IMR-90 (cell line): ENCODE measurements at regions not wholly inside any gene's neighbourhood (a gene's known extent, or its start where the extent isn't known, plus 50 kb on each side); places are given as distances from the start of the nearest gene placed in this dataset.

Experiments used
- ATAC-seq: fragments of 200-7000 bp; cut with Tn5 transposase; 2 replicates; pipeline ENCODE4 v1.9.1; 2020; ENCODE audit warnings: low read depth, mild to moderate bottlenecking, moderate library complexity
- BruUV-seq: library from RNA; stranded (reverse); fragments of 400-500 nt; replicated peaks from 2 replicates; lab custom pipeline; 2021; lab: Mats Ljungman, UMichigan
- CTCF ChIA-PET: fragments of 300-600 bp; formaldehyde crosslinking; extraction: SDS; loops from one replicate; lab custom pipeline; 2021; ENCODE audit warnings: antibody characterized with exemption; lab: Yijun Ruan, JAX
- POLR2A ChIA-PET: fragments of 300-600 bp; sonication (Branson Sonifier 250); formaldehyde crosslinking; loops from one replicate; lab custom pipeline; 2022; ENCODE audit warnings: antibody characterized with exemption; ENCODE audit not compliant: unreplicated experiment; lab: Charles Lee
- DNase-seq: peaks from one replicate; pipeline ENCODE4 v3.0.0; 2013
- H2AFZ ChIP-seq: replicated peaks from 2 replicates; pipeline ENCODE3; 2013; ENCODE audit warnings: low read length, mild to moderate bottlenecking; ENCODE audit not compliant: poor library complexity
- H2AK5ac ChIP-seq: 2 replicates; pipeline ENCODE4 v1.6.1; 2013; ENCODE audit warnings: low read depth, low read length, inconsistent platforms
- H2AK9ac ChIP-seq: replicated peaks from 2 replicates; pipeline ENCODE3; 2013; ENCODE audit warnings: mild to moderate bottlenecking, low read depth, low read length, moderate library complexity; ENCODE audit not compliant: poor library complexity
- H2BK120ac ChIP-seq: 2 replicates; pipeline ENCODE4 v1.6.1; 2013; ENCODE audit warnings: low read depth, low read length, inconsistent platforms
- H2BK15ac ChIP-seq: 3 replicates; pipeline ENCODE4 v1.6.1; 2013; ENCODE audit warnings: low read depth, low read length, inconsistent platforms
- H2BK20ac ChIP-seq: 2 replicates; pipeline ENCODE4 v1.6.1; 2013; ENCODE audit warnings: low read depth, mild to moderate bottlenecking, inconsistent platforms, low read length, moderate library complexity
- H2BK5ac ChIP-seq: 2 replicates; pipeline ENCODE4 v1.6.1; 2013; ENCODE audit warnings: mild to moderate bottlenecking, low read depth, low read length, inconsistent platforms; ENCODE audit not compliant: poor library complexity, severe bottlenecking
- H3K14ac ChIP-seq: replicated peaks from 2 replicates; pipeline ENCODE4 v1.6.1; 2013; ENCODE audit warnings: low read depth, low read length, inconsistent platforms
- H3K18ac ChIP-seq: 2 replicates; pipeline ENCODE4 v1.6.1; 2013; ENCODE audit warnings: low read depth, low read length, control low read depth
- H3K23ac ChIP-seq: 2 replicates; pipeline ENCODE4 v1.6.1; 2013; ENCODE audit warnings: low read depth, low read length, inconsistent platforms
- H3K27ac ChIP-seq: 2 replicates; pipeline ENCODE4 v1.5.1; 2013; ENCODE audit warnings: mild to moderate bottlenecking, control low read depth, low read length; ENCODE audit not compliant: insufficient read depth
- H3K27me3 ChIP-seq: 2 replicates; pipeline ENCODE4 v1.6.1; 2013; ENCODE audit warnings: low read length; ENCODE audit not compliant: control insufficient read depth, insufficient read depth
- H3K36me3 ChIP-seq: 2 replicates; pipeline ENCODE4 v1.6.1; 2013; ENCODE audit warnings: low read length, mixed read lengths; ENCODE audit not compliant: control insufficient read depth, insufficient read depth
- H3K4ac ChIP-seq: 2 replicates; pipeline ENCODE4 v1.6.1; 2013; ENCODE audit warnings: low read depth, low read length, inconsistent platforms
- H3K4me1 ChIP-seq: 2 replicates; pipeline ENCODE4 v1.6.1; 2013; ENCODE audit warnings: low read length, mixed read lengths; ENCODE audit not compliant: control insufficient read depth, insufficient read depth
- H3K4me2 ChIP-seq: 2 replicates; pipeline ENCODE4 v1.6.1; 2013; ENCODE audit warnings: low read depth, mild to moderate bottlenecking, control low read depth, low read length, moderate library complexity
- H3K4me3 ChIP-seq: 2 replicates; pipeline ENCODE4 v1.5.1; 2013; ENCODE audit warnings: low read depth, mild to moderate bottlenecking, control low read depth, low read length, moderate library complexity; ENCODE audit not compliant: insufficient read depth
- H3K56ac ChIP-seq: 2 replicates; pipeline ENCODE4 v1.6.1; 2013; ENCODE audit warnings: low read length, inconsistent platforms; ENCODE audit not compliant: insufficient read depth; ENCODE audit errors: extremely low read depth
- H3K79me1 ChIP-seq, 2 experiments: 2 replicates each; pipeline ENCODE4 v1.6.1; 2013; ENCODE audit warnings: low read length in 2 of 2, inconsistent platforms in 1 of 2, low read depth in 1 of 2
- H3K9ac ChIP-seq: 2 replicates; pipeline ENCODE4 v1.6.1; 2013; ENCODE audit warnings: low read depth, low read length, control low read depth
- H3K9me1 ChIP-seq: 2 replicates; pipeline ENCODE4 v1.6.1; 2013; ENCODE audit warnings: low read length, inconsistent platforms; ENCODE audit not compliant: insufficient read depth
- H3K9me3 ChIP-seq: 2 replicates; pipeline ENCODE4 v1.6.1; 2013; ENCODE audit warnings: low read length; ENCODE audit not compliant: control insufficient read depth, insufficient read depth
- H4K20me1 ChIP-seq: 2 replicates; pipeline ENCODE4 v1.6.1; 2013; ENCODE audit warnings: low read length, inconsistent platforms; ENCODE audit not compliant: insufficient read depth
- H4K5ac ChIP-seq: 2 replicates; pipeline ENCODE4 v1.6.1; 2013; ENCODE audit warnings: mild to moderate bottlenecking, low read depth, low read length, control low read depth
- H4K8ac ChIP-seq, 2 experiments: 2 replicates each; pipeline ENCODE4 v1.6.1; 2013; ENCODE audit warnings: low read depth in 2 of 2, low read length in 2 of 2, control low read depth in 1 of 2, inconsistent platforms in 1 of 2
- H4K91ac ChIP-seq: 2 replicates; pipeline ENCODE4 v1.6.1; 2013; ENCODE audit warnings: low read depth, low read length, inconsistent platforms; ENCODE audit not compliant: insufficient read depth
- BHLHE40 ChIP-seq: fragments of 150-350 bp; IDR thresholded peaks from 2 replicates; pipeline ENCODE4 v1.6.1; 2016; ENCODE audit warnings: mild to moderate bottlenecking, low read depth, low read length
- FOS ChIP-seq: fragments of 150-350 bp; IDR thresholded peaks from 2 replicates; pipeline ENCODE4 v1.6.1; 2016; ENCODE audit warnings: low read depth, low read length
- MAFK ChIP-seq: IDR thresholded peaks from 2 replicates; pipeline ENCODE4 v1.6.1; 2012; ENCODE audit warnings: low read depth, low read length, improper control_type of control experiment
- POLR2A ChIP-seq: IDR thresholded peaks from 2 replicates; pipeline ENCODE4 v1.6.1; 2012; ENCODE audit warnings: mild to moderate bottlenecking, low read depth, low read length
- RFX5 ChIP-seq: IDR thresholded peaks from 2 replicates; pipeline ENCODE4 v1.8.0; 2012; ENCODE audit warnings: low read depth, mild to moderate bottlenecking, low read length, moderate library complexity
- SMC3 ChIP-seq: fragments of 150-350 bp; IDR thresholded peaks from 2 replicates; pipeline ENCODE4 v1.6.1; 2016; ENCODE audit warnings: low read depth, mild to moderate bottlenecking, antibody characterized with exemption, low read length, moderate library complexity
- dilution Hi-C: fragments of 300-500 bp; cut with HindIII; formaldehyde crosslinking; loops from one replicate; pipeline ENCODE4 v1.14.3; 2018; ENCODE audit warnings: low sequenced_read_pairs; ENCODE audit not compliant: unreplicated experiment
- in situ Hi-C: fragments of 300-500 bp; cut with MboI; formaldehyde crosslinking; loops from 3 replicates; pipeline ENCODE4 v1.14.3; 2019; ENCODE audit warnings: low sequenced_read_pairs, inconsistent platforms, mixed read lengths
- intact Hi-C: fragments of 100-400 bp; cut with micrococcal nuclease; formaldehyde crosslinking; loops from 2 replicates; pipeline ENCODE4 v1.10.0; 2022
- TF ChIP-seq, protein P1 (sequence below): fragments of 150-350 bp; IDR thresholded peaks from 2 replicates; pipeline ENCODE4 v1.6.1; 2016; ENCODE audit warnings: low read depth, mild to moderate bottlenecking, low read length, moderate library complexity, borderline replicate concordance

DNA sequence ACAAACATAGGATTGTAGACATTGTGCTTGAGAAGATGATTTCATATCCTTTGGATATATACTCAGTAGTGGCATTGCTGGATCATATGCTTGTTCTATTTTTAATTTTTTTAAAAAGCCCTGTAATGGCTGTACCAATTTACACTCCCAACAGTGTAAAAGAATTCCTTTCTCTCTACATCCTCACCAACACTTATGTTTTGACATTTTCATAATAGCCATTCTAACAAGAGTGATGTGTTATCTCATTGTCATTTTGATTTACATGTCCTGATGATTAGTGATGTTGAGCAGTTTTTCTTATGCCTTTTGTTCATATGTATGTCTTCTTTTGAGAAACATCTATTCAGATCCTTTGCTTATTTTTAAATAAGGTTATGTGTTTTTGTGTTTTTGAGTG is 1039.2 kb upstream of the GOT2 start:
- CTCF ChIA-PET = no interaction called here
- Histone ChIP-seq H3K4me2 (no peak overlapping the region), H4K20me1 (no peaks in the 10 kb centered on the region), H3K27me3 (no peaks in the 10 kb centered on the region), H2BK20ac (no peak overlapping the region), H3K4me3 (no peak overlapping the region), H3K79me1 (no peaks in the 10 kb centered on the region), H3K9ac (no peak overlapping the region), H3K4ac (no peak overlapping the region), H2AK9ac (no peak overlapping the region), H2BK5ac (no peak overlapping the region), H2AFZ (no peak overlapping the region), H2BK15ac (no peak overlapping the region), H4K5ac (no peak overlapping the region), H3K9me1 (no peaks in the 10 kb centered on the region), H2AK5ac (no peak overlapping the region), H4K8ac (no peak overlapping the region), H2BK120ac (no peak overlapping the region), H3K14ac (no peak overlapping the region), H3K27ac (no peak overlapping the region), H3K9me3 (no peaks in the 10 kb centered on the region), H3K18ac (no peak overlapping the region), H3K36me3 (no peaks in the 10 kb centered on the region), H3K23ac (no peak overlapping the region), H4K91ac (no peak overlapping the region), H3K56ac (no peak overlapping the region), H3K4me1 (no peaks in the 10 kb centered on the region)
- intact Hi-C loops = no loop called here
- POLR2A ChIA-PET = no interaction called here
- dilution Hi-C loops = no loop called here
- no TSS peak for BruUV-seq
- no peak for TF ChIP-seq FOS
- no peak for TF ChIP-seq POLR2A
- TF ChIP-seq, protein P1, sequence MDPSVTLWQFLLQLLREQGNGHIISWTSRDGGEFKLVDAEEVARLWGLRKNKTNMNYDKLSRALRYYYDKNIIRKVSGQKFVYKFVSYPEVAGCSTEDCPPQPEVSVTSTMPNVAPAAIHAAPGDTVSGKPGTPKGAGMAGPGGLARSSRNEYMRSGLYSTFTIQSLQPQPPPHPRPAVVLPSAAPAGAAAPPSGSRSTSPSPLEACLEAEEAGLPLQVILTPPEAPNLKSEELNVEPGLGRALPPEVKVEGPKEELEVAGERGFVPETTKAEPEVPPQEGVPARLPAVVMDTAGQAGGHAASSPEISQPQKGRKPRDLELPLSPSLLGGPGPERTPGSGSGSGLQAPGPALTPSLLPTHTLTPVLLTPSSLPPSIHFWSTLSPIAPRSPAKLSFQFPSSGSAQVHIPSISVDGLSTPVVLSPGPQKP = no peak
- TF ChIP-seq RFX5 = no peak
- TF ChIP-seq BHLHE40 = no peak
- TF ChIP-seq MAFK = no peak
- no peak for TF ChIP-seq SMC3
- no peak for DNase-seq
- no peak for ATAC-seq
- in situ Hi-C loops = no loop called here
